ENCODE measurements at regions not wholly inside any gene's neighbourhood (a gene's known extent, or its start where the extent isn't known, plus 50 kb on each side); places are given as distances from the start of the nearest gene placed in this dataset.

DNA sequence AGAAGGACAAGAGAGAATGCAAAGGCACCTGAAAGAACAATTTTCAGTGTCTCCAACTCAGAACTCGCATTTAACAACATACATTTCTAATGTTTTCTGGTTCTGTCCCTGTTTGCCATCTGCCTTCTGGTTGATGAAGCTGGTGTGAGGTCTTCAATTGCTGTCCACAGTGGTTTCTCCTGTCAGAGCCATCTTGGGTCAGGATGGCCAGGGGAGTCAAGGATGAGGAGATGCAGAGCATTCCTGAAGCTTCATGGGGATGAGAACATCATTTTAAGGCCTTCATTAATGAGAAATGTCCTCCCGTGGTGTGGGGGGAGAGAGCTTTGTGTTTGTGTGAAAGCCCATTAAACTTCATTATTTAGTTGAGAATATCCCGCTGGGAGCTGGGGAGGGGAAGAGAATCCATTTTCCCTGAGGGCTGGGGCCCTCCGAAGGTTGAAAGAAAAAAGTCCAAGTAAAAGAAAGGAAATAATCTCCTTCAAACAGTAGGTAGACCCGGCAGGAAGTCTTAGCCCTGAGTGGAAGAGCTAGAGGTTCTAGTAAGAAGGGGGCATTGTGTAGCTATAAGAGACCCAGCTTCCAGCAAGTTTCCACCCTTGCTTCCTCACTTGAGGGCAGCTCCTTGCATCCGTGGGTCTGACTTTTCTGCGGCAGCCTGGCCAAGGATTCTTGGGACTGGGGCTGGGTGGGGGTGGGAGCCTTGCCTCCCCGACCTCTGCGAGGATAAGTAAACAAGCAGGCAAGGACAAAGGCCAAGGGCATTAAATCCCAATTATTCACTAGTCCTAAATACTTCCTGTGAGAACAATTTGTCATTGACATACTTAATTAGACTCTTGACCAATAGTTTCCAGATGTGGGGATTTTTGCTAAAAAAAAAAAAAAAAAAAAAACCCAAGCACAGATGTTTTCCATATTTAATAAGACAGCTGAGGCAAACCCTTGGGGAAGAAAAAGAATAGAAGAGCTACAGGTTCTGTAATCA is 119.2 kb downstream of the MSX2 start:
- DNase-seq = peak; percentile 33
- Histone ChIP-seq H3K27me3 (ENCODE audit: control insufficient read depth, insufficient read depth, low read length) (no peaks in the 10 kb centered on the region; the same call in 1 of the 2 replicates), H3K4me3 (ENCODE audit: insufficient read depth, low read depth, low read length) (no peak overlapping the region), H3K36me3 (replicated peaks; ENCODE audit: control insufficient read depth, insufficient read depth, low read length) (no peaks in the 10 kb centered on the region)

- no peaks in the 10 kb centered on the region for H3K36me3 ChIP-seq (replicated peaks; ENCODE audit: control insufficient read depth, insufficient read depth, low read length)
- no peaks in the 10 kb centered on the region for H3K27me3 ChIP-seq (ENCODE audit: control insufficient read depth, insufficient read depth, low read length)
- no peak for DNase-seq
- no peak overlapping the region for H3K4me3 ChIP-seq (ENCODE audit: insufficient read depth, low read depth, low read length)
Measured at GRCh38 chr5:174840435-174840834, 116.1 kb downstream of the MSX2 start.

GRCh38 chr5:174839196-174839595 is 114.8 kb downstream of the MSX2 start:
- no peaks in the 10 kb centered on the region for H3K36me3 ChIP-seq (replicated peaks; ENCODE audit: control insufficient read depth, insufficient read depth, low read length)
- DNase-seq = no peak
- no peaks in the 10 kb centered on the region for H3K27me3 ChIP-seq (ENCODE audit: control insufficient read depth, insufficient read depth, low read length)
- no peak overlapping the region for H3K4me3 ChIP-seq (ENCODE audit: insufficient read depth, low read depth, low read length)

DNA sequence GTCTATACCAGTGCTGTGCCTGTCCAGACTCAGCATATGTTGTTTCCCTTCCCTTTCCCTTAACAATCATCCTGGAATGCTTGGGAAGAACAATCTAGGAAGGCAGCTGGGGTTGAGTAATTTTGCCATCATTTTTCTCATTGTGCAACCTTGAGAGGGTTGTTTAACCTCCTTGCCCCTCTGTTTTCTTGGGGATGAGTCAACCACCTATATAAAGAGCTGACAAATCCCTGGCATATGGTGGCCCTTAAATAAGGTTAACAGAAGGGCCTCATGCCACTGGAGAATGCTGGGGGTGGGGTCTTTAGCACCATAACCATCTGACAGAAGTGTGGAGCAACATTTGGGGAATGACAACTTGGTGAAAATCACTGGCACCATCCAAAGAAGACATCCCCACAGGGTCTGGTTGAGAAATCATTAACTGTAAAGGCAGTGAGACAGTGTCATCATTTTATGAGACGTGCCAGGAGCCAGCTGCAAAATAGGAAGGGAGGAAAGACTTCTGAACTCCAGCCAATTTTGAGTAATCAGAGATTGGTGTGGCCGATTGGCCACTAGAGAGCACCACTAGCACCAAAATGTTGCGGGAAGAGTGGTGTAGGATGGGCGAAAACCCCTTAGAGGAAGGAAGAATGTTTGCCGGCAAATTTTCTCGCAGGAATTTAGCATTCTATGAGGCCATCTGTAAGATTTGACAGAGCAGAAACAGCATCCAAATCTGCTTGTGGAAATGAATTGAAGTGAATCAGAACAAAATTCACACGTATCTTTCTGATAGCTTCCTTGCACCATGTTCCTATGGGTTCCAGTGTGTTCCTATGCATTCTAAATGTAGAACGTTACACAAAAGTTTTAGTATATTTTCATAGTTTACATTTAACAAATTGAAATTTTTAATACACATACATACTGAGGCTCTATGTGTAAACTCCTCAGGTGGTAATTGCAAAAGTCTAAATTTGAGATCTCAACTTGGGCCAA is 113.8 kb downstream of the MSX2 start:
- DNase-seq = peak; percentile 62
- Histone ChIP-seq H3K4me3 (ENCODE audit: insufficient read depth, low read depth, low read length) (no peak overlapping the region), H3K27me3 (ENCODE audit: control insufficient read depth, insufficient read depth, low read length) (no peaks in the 10 kb centered on the region), H3K36me3 (replicated peaks; ENCODE audit: control insufficient read depth, insufficient read depth, low read length) (no peaks in the 10 kb centered on the region)

- no peaks in the 10 kb centered on the region for H3K36me3 ChIP-seq (replicated peaks; ENCODE audit: control insufficient read depth, insufficient read depth, low read length)
- no peak for DNase-seq
- no peaks in the 10 kb centered on the region for H3K27me3 ChIP-seq (ENCODE audit: control insufficient read depth, insufficient read depth, low read length)
- H3K4me3 ChIP-seq (ENCODE audit: insufficient read depth, low read depth, low read length) = no peak overlapping the region
Measured at GRCh38 chr5:174834081-174834480, 109.7 kb downstream of the MSX2 start.

DNA sequence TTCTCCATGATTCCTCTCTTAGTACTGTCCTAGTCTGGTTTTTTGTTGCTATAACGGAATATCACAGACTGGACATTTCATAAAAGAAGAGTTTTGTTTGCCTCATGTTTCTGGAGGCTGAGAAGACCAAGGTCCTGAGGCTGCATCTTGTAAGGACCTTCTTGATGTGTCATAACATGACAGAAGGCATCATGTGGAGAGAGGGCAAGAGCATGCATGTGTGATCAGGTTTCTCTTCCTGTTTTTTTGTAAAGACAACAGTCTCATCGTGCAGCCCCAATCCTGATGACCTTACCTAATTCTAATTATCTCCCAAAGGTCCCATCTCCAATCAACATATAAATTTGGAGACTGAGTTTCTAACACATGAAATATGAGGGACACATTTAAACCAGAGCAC is 108.4 kb downstream of the MSX2 start:
- no peak overlapping the region for H3K4me3 ChIP-seq (ENCODE audit: insufficient read depth, low read depth, low read length)
- no peaks in the 10 kb centered on the region for H3K36me3 ChIP-seq (replicated peaks; ENCODE audit: control insufficient read depth, insufficient read depth, low read length)
- DNase-seq = no peak
- H3K27me3 ChIP-seq (ENCODE audit: control insufficient read depth, insufficient read depth, low read length) = no peaks in the 10 kb centered on the region

DNA sequence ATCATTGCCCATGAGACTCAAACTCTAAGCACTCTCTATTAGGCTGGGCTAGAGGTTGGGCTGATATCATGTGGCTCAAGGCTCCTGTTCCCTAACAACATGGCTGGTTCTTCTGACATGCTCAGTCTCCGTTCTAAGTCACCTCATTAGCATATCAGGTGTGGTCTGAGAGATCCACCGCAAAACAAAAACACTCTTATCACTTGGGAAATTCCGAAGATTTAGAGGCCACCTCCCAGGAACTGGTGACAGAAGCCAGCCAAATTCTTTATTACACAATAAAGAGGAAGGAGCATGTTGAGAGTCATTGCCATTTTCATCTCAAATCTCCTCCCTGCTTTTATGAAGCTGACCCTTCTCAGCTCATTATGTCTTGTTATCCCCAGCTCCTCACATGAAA is 107.6 kb downstream of the MSX2 start:
- DNase-seq = no peak
- H3K27me3 ChIP-seq (ENCODE audit: control insufficient read depth, insufficient read depth, low read length) = no peaks in the 10 kb centered on the region
- no peaks in the 10 kb centered on the region for H3K36me3 ChIP-seq (replicated peaks; ENCODE audit: control insufficient read depth, insufficient read depth, low read length)
- H3K4me3 ChIP-seq (ENCODE audit: insufficient read depth, low read depth, low read length) = no peak overlapping the region

DNA sequence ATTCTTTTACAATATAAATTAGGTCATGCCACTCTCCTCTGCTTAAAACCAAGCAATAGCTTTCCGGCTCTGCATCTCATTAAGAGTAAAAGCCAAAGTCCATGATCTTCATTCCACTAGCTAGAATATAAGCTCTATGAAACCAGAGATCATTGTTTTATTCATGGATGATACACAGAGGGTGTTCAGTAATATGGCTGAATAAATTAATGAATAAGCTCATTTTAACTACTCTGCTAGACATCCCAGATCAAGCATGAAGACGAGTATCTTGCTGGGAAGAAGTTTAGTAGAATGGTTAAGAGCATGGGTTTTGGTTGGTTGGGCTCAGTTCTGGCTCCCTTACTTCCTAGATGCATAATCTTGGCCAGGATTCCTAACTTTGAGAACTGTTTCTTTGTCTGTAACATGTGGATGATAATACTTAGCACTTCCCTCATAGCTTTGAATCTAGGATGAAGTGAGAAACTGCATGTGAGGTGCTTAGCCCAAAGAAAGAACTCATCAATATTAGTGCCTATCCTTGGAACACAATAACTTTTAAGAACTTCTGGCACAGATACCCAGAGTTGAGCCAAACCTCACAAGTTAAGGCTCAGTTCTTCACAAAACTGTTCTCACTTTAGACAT is 106.8 kb downstream of the MSX2 start:
- H3K36me3 ChIP-seq (replicated peaks; ENCODE audit: control insufficient read depth, insufficient read depth, low read length) = no peaks in the 10 kb centered on the region
- no peak overlapping the region for H3K4me3 ChIP-seq (ENCODE audit: insufficient read depth, low read depth, low read length)
- no peaks in the 10 kb centered on the region for H3K27me3 ChIP-seq (ENCODE audit: control insufficient read depth, insufficient read depth, low read length)
- DNase-seq = no peak

- Histone ChIP-seq H3K27me3 (ENCODE audit: control insufficient read depth, insufficient read depth, low read length) (no peaks in the 10 kb centered on the region), H3K36me3 (replicated peaks; ENCODE audit: control insufficient read depth, insufficient read depth, low read length) (no peaks in the 10 kb centered on the region), H3K4me3 (ENCODE audit: insufficient read depth, low read depth, low read length) (no peak overlapping the region)
- DNase-seq = no peak
Measured at GRCh38 chr5:174829511-174829864, 105.1 kb downstream of the MSX2 start.

DNA sequence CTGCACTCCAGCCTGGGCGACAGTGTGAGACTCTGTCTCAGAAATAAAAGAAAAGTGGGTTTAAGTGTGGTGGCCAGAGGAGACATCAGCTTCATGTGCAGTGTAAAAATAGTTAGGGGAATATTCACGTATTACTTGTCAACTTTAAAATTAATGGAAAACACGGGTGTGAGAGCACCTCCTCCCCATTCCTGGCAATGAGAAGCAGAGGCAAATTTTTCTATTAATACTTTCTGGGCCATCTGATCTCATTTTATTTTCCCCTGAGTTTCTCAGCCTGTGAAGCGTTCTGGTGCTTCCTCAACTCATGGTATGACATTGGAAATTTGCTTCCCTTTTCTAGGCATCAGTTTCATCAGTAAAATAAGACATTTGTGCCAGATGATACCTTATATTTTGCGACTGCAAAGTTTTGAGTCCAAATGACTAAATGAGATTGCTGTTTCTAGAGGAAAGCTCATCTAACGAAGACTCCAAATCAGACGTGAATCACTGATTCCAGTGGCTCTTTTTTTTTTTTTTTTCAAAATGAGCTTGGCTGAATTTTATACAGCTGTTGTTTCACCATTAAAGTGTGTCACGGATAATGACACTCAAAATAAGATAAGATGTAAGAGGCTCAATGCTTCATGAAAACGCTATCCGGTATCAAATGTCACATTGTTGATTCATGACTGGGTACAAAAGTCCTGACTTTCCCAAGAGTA is 104.6 kb downstream of the MSX2 start:
- Histone ChIP-seq H3K27me3 (ENCODE audit: control insufficient read depth, insufficient read depth, low read length) (no peaks in the 10 kb centered on the region), H3K4me3 (ENCODE audit: insufficient read depth, low read depth, low read length) (no peak overlapping the region), H3K36me3 (replicated peaks; ENCODE audit: control insufficient read depth, insufficient read depth, low read length) (no peaks in the 10 kb centered on the region)
- no peak for DNase-seq

GRCh38 chr5:174827558-174827957 is 103.2 kb downstream of the MSX2 start:
- no peaks in the 10 kb centered on the region for H3K36me3 ChIP-seq (replicated peaks; ENCODE audit: control insufficient read depth, insufficient read depth, low read length)
- no peak overlapping the region for H3K4me3 ChIP-seq (ENCODE audit: insufficient read depth, low read depth, low read length)
- H3K27me3 ChIP-seq (ENCODE audit: control insufficient read depth, insufficient read depth, low read length) = no peaks in the 10 kb centered on the region
- DNase-seq = no peak

- no peak for DNase-seq
- no peaks in the 10 kb centered on the region for H3K27me3 ChIP-seq (ENCODE audit: control insufficient read depth, insufficient read depth, low read length)
- no peak overlapping the region for H3K4me3 ChIP-seq (ENCODE audit: insufficient read depth, low read depth, low read length)
- no peaks in the 10 kb centered on the region for H3K36me3 ChIP-seq (replicated peaks; ENCODE audit: control insufficient read depth, insufficient read depth, low read length)
Measured at GRCh38 chr5:174825587-174825986, 101.2 kb downstream of the MSX2 start.

DNA sequence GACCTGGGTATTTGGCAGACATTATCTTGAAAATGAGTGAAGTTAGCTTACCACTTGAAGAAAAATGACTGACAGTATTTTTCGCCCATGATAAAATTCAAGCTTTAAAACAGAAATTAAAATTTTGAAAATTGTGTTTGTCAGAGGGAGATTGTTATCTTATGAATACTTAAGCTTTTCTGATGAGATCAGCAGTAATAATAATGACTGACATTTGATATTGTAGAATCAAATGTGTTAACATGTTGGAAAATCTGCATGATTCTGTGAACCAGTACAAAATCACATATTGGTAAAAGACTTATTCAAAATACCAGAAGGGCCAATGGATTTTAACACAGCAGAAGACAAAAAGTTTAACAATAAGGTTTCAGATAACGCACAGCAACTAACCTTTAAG is 94.0 kb downstream of the MSX2 start:
- no peaks in the 10 kb centered on the region for H3K27me3 ChIP-seq (ENCODE audit: control insufficient read depth, insufficient read depth, low read length)

GRCh38 chr5:174817610-174818009 is 93.2 kb downstream of the MSX2 start:
- Histone ChIP-seq H3K4me3 (ENCODE audit: insufficient read depth, low read depth, low read length) (no peak overlapping the region), H3K36me3 (replicated peaks; ENCODE audit: control insufficient read depth, insufficient read depth, low read length) (no peaks in the 10 kb centered on the region), H3K27me3 (ENCODE audit: control insufficient read depth, insufficient read depth, low read length) (no peaks in the 10 kb centered on the region)
- DNase-seq = no peak

More for the DNA sequence above, 94.0 kb downstream of the MSX2 start:
- H3K4me3 ChIP-seq (ENCODE audit: insufficient read depth, low read depth, low read length) = no peak overlapping the region
- DNase-seq = no peak
- H3K36me3 ChIP-seq (replicated peaks; ENCODE audit: control insufficient read depth, insufficient read depth, low read length) = no peaks in the 10 kb centered on the region

All from H7 (cell line).